HL-60 (cell line): ENCODE measurements at regions not wholly inside any gene's neighbourhood (a gene's known extent, or its start where the extent isn't known, plus 50 kb on each side); places are given as distances from the start of the nearest gene placed in this dataset.

ENCODE experiments used
- CTCF ChIP-seq: IDR thresholded peaks from one replicate; pipeline ENCODE4 v1.5.1; 2011; ENCODE audit warnings: low read length, control low read depth, inconsistent platforms; ENCODE audit not compliant: insufficient read depth
- GABPA ChIP-seq: IDR thresholded peaks from 2 replicates; pipeline ENCODE4 v1.6.1; 2012; ENCODE audit warnings: low read depth
- POLR2AphosphoS5 ChIP-seq: IDR thresholded peaks from 2 replicates; pipeline ENCODE4 v1.6.1; 2012; ENCODE audit warnings: low read depth

GRCh38 chr20:4413314-4414049 is 164.4 kb upstream of the ADRA1D start:
- TF ChIP-seq CTCF, result no peak
- TF ChIP-seq POLR2AphosphoS5, result no peak
- TF ChIP-seq GABPA, result no peak
